NCI-H1105 treated with DMSO at 0.1 percent for 48 hours (cell line): ENCODE measurements at regions not wholly inside any gene's neighbourhood (a gene's known extent, or its start where the extent isn't known, plus 50 kb on each side); places are given as distances from the start of the nearest gene placed in this dataset.
A peak's percentile ranks its signal among the peaks of the same experiment; 100 is the strongest.

Experiments used
- DNase-seq: peaks from one replicate; lab custom pipeline; 2025; lab: John Stamatoyannopoulos, UW

GRCh38 chr2:10201201-10201600, 78.7 kb downstream of the RRM2 start:
- no peak for DNase-seq

GRCh38 chr2:10202131-10202665, 79.7 kb downstream of the RRM2 start:
- DNase-seq = no peak

GRCh38 chr2:10204326-10205161, 82.0 kb downstream of the RRM2 start:
- DNase-seq = peak; percentile 89

- DNase-seq = no peak
Observed at GRCh38 chr2:10205162-10205475, 82.6 kb downstream of the RRM2 start.

GRCh38 chr2:10208736-10209135, 86.2 kb downstream of the RRM2 start:
- DNase-seq = peak; percentile 76

GRCh38 chr2:10209406-10209935, 86.9 kb downstream of the RRM2 start:
- no peak for DNase-seq

- no peak for DNase-seq
Observed at GRCh38 chr2:10210336-10210735, 87.8 kb downstream of the RRM2 start.

GRCh38 chr2:10211844-10212422, 89.4 kb downstream of the RRM2 start:
- DNase-seq = no peak

- no peak for DNase-seq
Observed at GRCh38 chr2:10212827-10213226, 89.9 kb upstream of the HPCAL1 start.

- no peak for DNase-seq
Observed at GRCh38 chr2:10214179-10214578, 88.5 kb upstream of the HPCAL1 start.

GRCh38 chr2:10215393-10215935, 87.2 kb upstream of the HPCAL1 start:
- DNase-seq = no peak

- DNase-seq = no peak
Observed at GRCh38 chr2:10216677-10217488, 85.8 kb upstream of the HPCAL1 start.

GRCh38 chr2:10217489-10218435, 84.9 kb upstream of the HPCAL1 start:
- DNase-seq = no peak

- no peak for DNase-seq
Observed at GRCh38 chr2:10220045-10220901, 82.4 kb upstream of the HPCAL1 start.

- DNase-seq = no peak
Observed at GRCh38 chr2:10220902-10221391, 81.8 kb upstream of the HPCAL1 start.

- DNase-seq = no peak
Observed at GRCh38 chr2:10221443-10221842, 81.3 kb upstream of the HPCAL1 start.

GRCh38 chr2:10221976-10222870, 80.5 kb upstream of the HPCAL1 start:
- DNase-seq = no peak

- DNase-seq = no peak
Observed at GRCh38 chr2:10223471-10223870, 79.2 kb upstream of the HPCAL1 start.
